GM18519 (cell line): ENCODE measurements at regions not wholly inside any gene's neighbourhood (a gene's known extent, or its start where the extent isn't known, plus 50 kb on each side); places are given as distances from the start of the nearest gene placed in this dataset.
"Not testable (repeated sequence)": the region's sequence is repeated elsewhere in the genome, so short reads cannot be mapped to it uniquely, and the experiment has no call there.

Experiments
- ATAC-seq: cut with Tn5 transposase; IDR thresholded peaks from one replicate; pipeline ENCODE4 v1.9.1; 2021; ENCODE audit warnings: mild to moderate bottlenecking, moderate library complexity; ENCODE audit not compliant: unreplicated experiment, low FRiP score

- no peak for ATAC-seq
Measured at GRCh38 chr20:41692479-41693135, 74.4 kb upstream of the CHD6 start.

- ATAC-seq = no peak
Measured at GRCh38 chr20:41691443-41691842, 73.3 kb upstream of the CHD6 start.

GRCh38 chr20:41690702-41691101 lies 72.5 kb upstream of the CHD6 start:
- ATAC-seq = no peak

GRCh38 chr20:41686961-41687360 lies 68.8 kb upstream of the CHD6 start:
- no peak for ATAC-seq

- not testable (repeated sequence) for ATAC-seq
Measured at GRCh38 chr20:41685145-41685544, 67.0 kb upstream of the CHD6 start.

- ATAC-seq = no peak
Measured at GRCh38 chr20:41678799-41679198, 60.6 kb upstream of the CHD6 start.

GRCh38 chr20:41672282-41672681 lies 54.1 kb upstream of the CHD6 start:
- no peak for ATAC-seq

GRCh38 chr20:41671143-41671542 lies 53.0 kb upstream of the CHD6 start:
- ATAC-seq = no peak

- no peak for ATAC-seq
Measured at GRCh38 chr20:41670631-41671030, 52.5 kb upstream of the CHD6 start.

- ATAC-seq = no peak
Measured at GRCh38 chr20:41669708-41670263, 51.6 kb upstream of the CHD6 start.

GRCh38 chr20:41668057-41668749 lies 50.0 kb upstream of the CHD6 start:
- ATAC-seq = no peak
